Erythroblast (primary cell): ENCODE measurements at regions not wholly inside any gene's neighbourhood (a gene's known extent, or its start where the extent isn't known, plus 50 kb on each side); places are given as distances from the start of the nearest gene placed in this dataset.

Experiments used
- GATA1 ChIP-seq: IDR thresholded peaks from 2 replicates; pipeline ENCODE4 v1.6.1; 2011; ENCODE audit warnings: low read depth, mild to moderate bottlenecking, control low read depth, low read length, moderate library complexity
- POLR2A ChIP-seq: IDR thresholded peaks from 2 replicates; pipeline ENCODE4 v1.6.1; 2011; ENCODE audit warnings: mild to moderate bottlenecking, low read length

DNA sequence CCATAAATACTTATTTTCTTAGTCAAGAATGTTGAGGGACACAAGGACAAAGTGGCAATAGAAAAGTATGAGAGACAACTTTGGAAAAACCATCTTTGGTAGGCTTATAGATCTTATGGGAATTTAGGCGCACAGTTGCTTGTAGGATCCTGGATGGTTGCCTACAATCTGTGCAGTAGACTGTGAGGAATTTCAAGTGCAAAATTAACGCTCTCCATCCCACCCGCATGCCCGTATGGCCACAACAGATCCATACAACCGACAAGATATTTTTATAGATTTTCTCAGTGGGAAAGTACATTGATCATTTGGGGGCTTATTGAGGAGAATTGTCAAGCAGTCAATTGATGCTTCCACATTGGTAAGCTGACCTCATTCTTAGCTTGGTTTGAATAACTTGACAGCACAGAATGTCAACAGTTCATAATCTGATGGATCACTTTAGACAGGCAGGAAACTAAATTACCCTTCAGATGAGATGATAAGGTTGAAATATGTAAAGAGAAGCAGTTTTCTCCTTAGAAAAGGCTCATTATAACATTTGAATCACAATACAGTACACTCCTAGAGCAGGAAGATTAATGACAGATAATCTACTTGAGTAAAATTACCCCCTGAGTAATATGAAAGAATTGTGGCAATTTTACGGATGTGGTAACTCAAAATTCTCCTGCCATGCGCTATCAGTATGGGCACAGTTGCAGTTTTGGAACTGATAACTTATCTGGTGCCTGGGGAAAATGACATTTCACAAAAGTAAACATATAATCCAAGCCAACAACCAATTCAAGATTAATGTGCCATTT lies 479.7 kb downstream of the KIF20B start:
- no peak for TF ChIP-seq POLR2A
- TF ChIP-seq GATA1, result no peak
